Jurkat, Clone E6-1 (cell line): ENCODE measurements at regions not wholly inside any gene's neighbourhood (a gene's known extent, or its start where the extent isn't known, plus 50 kb on each side); places are given as distances from the start of the nearest gene placed in this dataset.

Source experiments
- DNase-seq: peaks from one replicate; pipeline ENCODE4 v3.0.0-alpha.2; 2011; ENCODE audit warnings: low read depth, low spot score
- H3K4me3 ChIP-seq: 2 replicates; pipeline ENCODE4 v1.5.1; 2011; ENCODE audit warnings: mild to moderate bottlenecking, low read length, control low read depth, moderate library complexity

- H3K4me3 ChIP-seq: no peak overlapping the region
- no peak for DNase-seq
These were observed 273.5 kb downstream of the KLF6 start for GRCh38 chr10:3511483-3511882.

GRCh38 chr10:3510741-3511140 lies 274.3 kb downstream of the KLF6 start:
- no peak overlapping the region for H3K4me3 ChIP-seq
- DNase-seq: no peak

- no peak overlapping the region for H3K4me3 ChIP-seq
- no peak for DNase-seq
These were observed 275.7 kb downstream of the KLF6 start for GRCh38 chr10:3509355-3509754.

GRCh38 chr10:3503299-3503698 lies 281.7 kb downstream of the KLF6 start:
- H3K4me3 ChIP-seq: no peak overlapping the region
- no peak for DNase-seq

GRCh38 chr10:3502673-3503072 lies 282.3 kb downstream of the KLF6 start:
- no peak overlapping the region for H3K4me3 ChIP-seq
- DNase-seq: no peak

- no peak overlapping the region for H3K4me3 ChIP-seq
- no peak for DNase-seq
These were observed 284.6 kb downstream of the KLF6 start for GRCh38 chr10:3500408-3500856.

- DNase-seq: no peak
- no peak overlapping the region for H3K4me3 ChIP-seq
These were observed 285.9 kb downstream of the KLF6 start for GRCh38 chr10:3499120-3499519.

GRCh38 chr10:3497581-3497980 lies 287.4 kb downstream of the KLF6 start:
- DNase-seq: no peak
- H3K4me3 ChIP-seq: no peak overlapping the region

GRCh38 chr10:3496138-3496537 lies 288.9 kb downstream of the KLF6 start:
- no peak for DNase-seq
- H3K4me3 ChIP-seq: no peak overlapping the region

GRCh38 chr10:3495281-3495680 lies 289.7 kb downstream of the KLF6 start:
- no peak overlapping the region for H3K4me3 ChIP-seq
- no peak for DNase-seq

- H3K4me3 ChIP-seq: no peak overlapping the region
- DNase-seq: no peak
These were observed 290.2 kb downstream of the KLF6 start for GRCh38 chr10:3494838-3495230.

GRCh38 chr10:3494131-3494837 lies 290.7 kb downstream of the KLF6 start:
- no peak for DNase-seq

GRCh38 chr10:3493621-3494020 lies 291.4 kb downstream of the KLF6 start:
- no peak overlapping the region for H3K4me3 ChIP-seq
- no peak for DNase-seq

More at GRCh38 chr10:3494131-3494837, 290.7 kb downstream of the KLF6 start:
- H3K4me3 ChIP-seq: no peak overlapping the region

GRCh38 chr10:3491571-3491970 lies 293.4 kb downstream of the KLF6 start:
- no peak for DNase-seq
- no peak overlapping the region for H3K4me3 ChIP-seq

- DNase-seq: no peak
These were observed 297.8 kb downstream of the KLF6 start for GRCh38 chr10:3487228-3487627.

GRCh38 chr10:3486346-3487065 lies 298.5 kb downstream of the KLF6 start:
- no peak overlapping the region for H3K4me3 ChIP-seq
- DNase-seq: no peak

More at GRCh38 chr10:3487228-3487627, 297.8 kb downstream of the KLF6 start:
- no peak overlapping the region for H3K4me3 ChIP-seq

- DNase-seq: no peak
- no peak overlapping the region for H3K4me3 ChIP-seq
These were observed 299.8 kb downstream of the KLF6 start for GRCh38 chr10:3485057-3485686.

GRCh38 chr10:3484306-3485056 lies 300.5 kb downstream of the KLF6 start:
- no peak for DNase-seq
- no peak overlapping the region for H3K4me3 ChIP-seq

GRCh38 chr10:3482200-3482993 lies 302.6 kb downstream of the KLF6 start:
- H3K4me3 ChIP-seq: no peak overlapping the region
- DNase-seq: peak; percentile 14
